HCT116 (cell line): ENCODE measurements at regions not wholly inside any gene's neighbourhood (a gene's known extent, or its start where the extent isn't known, plus 50 kb on each side); places are given as distances from the start of the nearest gene placed in this dataset.

Source experiments
- EZH2 ChIP-seq: fragments of 200-600 bp; sonication (generic); IDR thresholded peaks from 2 replicates; pipeline ENCODE4 v1.6.1; 2017; ENCODE audit warnings: antibody characterized with exemption, mixed run types
- FOSL1 ChIP-seq: IDR thresholded peaks from 2 replicates; pipeline ENCODE4 v1.6.1; 2012; ENCODE audit warnings: low read depth
- POLR2A ChIP-seq: IDR thresholded peaks from 2 replicates; pipeline ENCODE4 v1.7.0; 2011; ENCODE audit warnings: borderline replicate concordance; ENCODE audit not compliant: insufficient read depth, insufficient read length; ENCODE audit errors: extremely low read depth
- POLR2AphosphoS5 ChIP-seq: IDR thresholded peaks from 2 replicates; pipeline ENCODE4 v1.6.1; 2011; ENCODE audit warnings: mild to moderate bottlenecking, low read depth, low read length, moderate library complexity
- SP1 ChIP-seq: IDR thresholded peaks from 2 replicates; pipeline ENCODE4 v1.6.1; 2012; ENCODE audit warnings: low read depth
- ZFX ChIP-seq: fragments of 450-650 bp; IDR thresholded peaks from 2 replicates; pipeline ENCODE4 v1.6.1; 2017
- ZNF274 ChIP-seq: fragments of 200-500 bp; sonication (Bioruptor generic); IDR thresholded peaks from 2 replicates; pipeline ENCODE4 v1.6.1; 2014; ENCODE audit warnings: mild to moderate bottlenecking, low read depth, low read length, inconsistent platforms
- TF ChIP-seq, protein P1 (sequence below), 3 experiments: fragments of 200-600 bp in 1 of 3; sonication (generic) in 1 of 3; IDR thresholded peaks in 2 of 3; conservative IDR thresholded peaks in 1 of 3; 2 replicates each; pipeline ENCODE4 v1.5.1; 2012 to 2017; ENCODE audit warnings: low read depth in 2 of 3, low read length in 2 of 3, antibody characterized with exemption in 1 of 3, borderline replicate concordance in 1 of 3, control low read depth in 1 of 3, mild to moderate bottlenecking in 1 of 3, mixed read lengths in 1 of 3, mixed run types in 1 of 3, moderate library complexity in 1 of 3; ENCODE audit not compliant: insufficient read depth in 1 of 3
- TF ChIP-seq, protein P2 (sequence below): IDR thresholded peaks from 2 replicates; pipeline ENCODE4 v1.6.1; 2011; ENCODE audit warnings: mild to moderate bottlenecking, low read length, moderate library complexity; ENCODE audit not compliant: insufficient replicate concordance; ENCODE audit errors: extremely low read depth

DNA sequence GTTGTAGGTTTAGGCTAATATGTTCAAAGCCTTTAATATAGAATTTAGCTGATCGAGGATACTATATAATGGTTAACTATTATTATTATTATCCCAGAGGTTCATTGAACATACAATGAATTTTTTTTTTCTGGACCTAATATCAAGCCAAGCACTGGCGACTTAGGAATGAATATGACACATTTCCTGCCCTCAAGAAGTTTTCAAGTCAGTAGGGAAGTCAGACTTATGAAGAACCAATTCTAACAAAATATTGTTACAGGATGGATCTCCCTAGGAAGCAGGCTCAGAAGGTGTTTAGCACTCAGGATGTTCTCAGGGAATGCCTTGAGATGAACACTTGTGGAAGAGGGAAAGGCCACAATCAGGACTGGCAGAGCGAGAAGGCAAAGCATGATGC, 211.8 kb upstream of the FGGY start:
- no peak for TF ChIP-seq POLR2AphosphoS5
- TF ChIP-seq, protein P1, sequence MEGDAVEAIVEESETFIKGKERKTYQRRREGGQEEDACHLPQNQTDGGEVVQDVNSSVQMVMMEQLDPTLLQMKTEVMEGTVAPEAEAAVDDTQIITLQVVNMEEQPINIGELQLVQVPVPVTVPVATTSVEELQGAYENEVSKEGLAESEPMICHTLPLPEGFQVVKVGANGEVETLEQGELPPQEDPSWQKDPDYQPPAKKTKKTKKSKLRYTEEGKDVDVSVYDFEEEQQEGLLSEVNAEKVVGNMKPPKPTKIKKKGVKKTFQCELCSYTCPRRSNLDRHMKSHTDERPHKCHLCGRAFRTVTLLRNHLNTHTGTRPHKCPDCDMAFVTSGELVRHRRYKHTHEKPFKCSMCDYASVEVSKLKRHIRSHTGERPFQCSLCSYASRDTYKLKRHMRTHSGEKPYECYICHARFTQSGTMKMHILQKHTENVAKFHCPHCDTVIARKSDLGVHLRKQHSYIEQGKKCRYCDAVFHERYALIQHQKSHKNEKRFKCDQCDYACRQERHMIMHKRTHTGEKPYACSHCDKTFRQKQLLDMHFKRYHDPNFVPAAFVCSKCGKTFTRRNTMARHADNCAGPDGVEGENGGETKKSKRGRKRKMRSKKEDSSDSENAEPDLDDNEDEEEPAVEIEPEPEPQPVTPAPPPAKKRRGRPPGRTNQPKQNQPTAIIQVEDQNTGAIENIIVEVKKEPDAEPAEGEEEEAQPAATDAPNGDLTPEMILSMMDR (IDR thresholded peaks at IDR 0.05 in 2 of 3, conservative IDR thresholded peaks at IDR 0.05 in 1 of 3; ENCODE audit: borderline replicate concordance in 1 of 3, insufficient read depth in 1 of 3, low read depth in 2 of 3, low read length in 2 of 3), result no peak
- TF ChIP-seq SP1, result no peak
- TF ChIP-seq ZFX, result no peak
- TF ChIP-seq EZH2, result no peak
- TF ChIP-seq POLR2A, result no peak
- TF ChIP-seq, protein P2, sequence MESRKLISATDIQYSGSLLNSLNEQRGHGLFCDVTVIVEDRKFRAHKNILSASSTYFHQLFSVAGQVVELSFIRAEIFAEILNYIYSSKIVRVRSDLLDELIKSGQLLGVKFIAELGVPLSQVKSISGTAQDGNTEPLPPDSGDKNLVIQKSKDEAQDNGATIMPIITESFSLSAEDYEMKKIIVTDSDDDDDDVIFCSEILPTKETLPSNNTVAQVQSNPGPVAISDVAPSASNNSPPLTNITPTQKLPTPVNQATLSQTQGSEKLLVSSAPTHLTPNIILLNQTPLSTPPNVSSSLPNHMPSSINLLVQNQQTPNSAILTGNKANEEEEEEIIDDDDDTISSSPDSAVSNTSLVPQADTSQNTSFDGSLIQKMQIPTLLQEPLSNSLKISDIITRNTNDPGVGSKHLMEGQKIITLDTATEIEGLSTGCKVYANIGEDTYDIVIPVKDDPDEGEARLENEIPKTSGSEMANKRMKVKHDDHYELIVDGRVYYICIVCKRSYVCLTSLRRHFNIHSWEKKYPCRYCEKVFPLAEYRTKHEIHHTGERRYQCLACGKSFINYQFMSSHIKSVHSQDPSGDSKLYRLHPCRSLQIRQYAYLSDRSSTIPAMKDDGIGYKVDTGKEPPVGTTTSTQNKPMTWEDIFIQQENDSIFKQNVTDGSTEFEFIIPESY, result no peak
- TF ChIP-seq ZNF274, result no peak
- no peak for TF ChIP-seq FOSL1
